ENCODE measurements at regions not wholly inside any gene's neighbourhood (a gene's known extent, or its start where the extent isn't known, plus 50 kb on each side); places are given as distances from the start of the nearest gene placed in this dataset.

- peak; percentile 3 for DNase-seq
Observed at GRCh38 chr2:103959174-103960128, 894.5 kb upstream of the POU3F3 start.

GRCh38 chr2:103960129-103960513 lies 893.8 kb upstream of the POU3F3 start:
- DNase-seq, result no peak

DNA sequence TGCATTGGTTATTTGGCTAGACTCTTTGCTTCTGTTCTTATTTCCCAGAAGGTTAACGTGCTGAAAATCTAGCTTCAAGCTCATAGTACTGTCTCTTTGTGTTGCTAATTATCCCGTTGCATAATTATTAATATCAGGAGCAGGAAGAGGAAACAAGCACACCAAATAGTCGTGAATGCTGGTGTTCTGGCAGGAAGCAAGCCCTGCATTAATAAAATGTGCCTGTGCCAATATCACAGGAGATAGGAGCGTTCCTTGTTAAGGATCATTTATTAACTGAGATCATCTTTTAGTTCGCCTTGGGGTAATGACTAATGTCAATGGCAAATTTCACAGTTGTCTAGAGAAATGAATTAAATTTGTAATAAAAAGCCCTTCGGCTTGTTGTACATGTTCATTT lies 893.0 kb upstream of the POU3F3 start:
- no peak for DNase-seq

DNA sequence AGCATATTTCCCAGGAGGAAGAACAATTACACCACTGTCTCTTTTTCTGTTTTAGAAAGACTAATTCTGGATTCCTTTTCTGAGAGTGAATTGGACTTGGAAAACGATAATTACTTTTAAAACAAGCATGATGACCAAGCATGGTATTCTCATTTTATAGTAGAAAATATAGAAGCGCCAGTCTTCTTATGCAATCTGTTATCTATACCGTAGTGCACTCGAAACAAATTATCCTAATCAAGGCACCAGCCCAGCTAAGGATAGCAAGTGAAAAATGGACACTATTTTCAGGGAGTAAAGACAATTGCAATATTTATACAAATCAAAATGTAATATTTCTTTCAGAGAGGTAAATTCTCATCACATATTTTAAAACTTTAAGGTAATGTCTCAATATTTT lies 892.1 kb upstream of the POU3F3 start:
- DNase-seq, result no peak

GRCh38 chr2:103962670-103963069 lies 891.2 kb upstream of the POU3F3 start:
- DNase-seq, result no peak

DNA sequence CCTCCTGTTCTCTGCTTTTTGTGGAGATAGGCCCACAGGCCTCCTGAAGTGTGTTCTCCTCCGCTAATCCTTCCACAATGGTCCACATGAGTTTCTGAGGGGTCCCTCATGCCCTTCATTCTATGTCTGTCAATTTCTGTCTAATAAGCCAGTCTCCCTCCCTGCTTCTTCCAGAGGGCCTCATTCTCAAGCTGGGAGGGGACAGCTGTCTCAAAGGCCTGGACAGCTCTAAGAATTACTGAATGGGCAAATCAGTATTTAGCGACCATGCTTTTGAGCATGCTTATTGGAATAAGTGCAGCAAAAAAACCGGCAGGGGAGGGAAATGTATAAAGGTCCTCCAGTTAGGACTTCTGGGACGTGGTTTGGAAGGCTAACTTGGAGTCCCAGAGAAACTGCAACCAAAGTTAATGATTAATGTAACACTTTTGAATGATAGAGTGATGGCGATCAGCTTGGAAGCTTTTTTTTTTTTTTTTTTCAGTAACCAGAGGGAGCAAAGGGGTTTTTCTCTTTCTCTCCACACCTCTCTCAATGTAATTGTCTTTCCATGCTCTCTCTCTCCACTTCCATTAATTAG lies 890.7 kb upstream of the POU3F3 start:
- no peak for DNase-seq

GRCh38 chr2:103977241-103977640 lies 876.7 kb upstream of the POU3F3 start:
- no peak for DNase-seq

- DNase-seq, result no peak
Observed at GRCh38 chr2:103977668-103978067, 876.2 kb upstream of the POU3F3 start.

DNA sequence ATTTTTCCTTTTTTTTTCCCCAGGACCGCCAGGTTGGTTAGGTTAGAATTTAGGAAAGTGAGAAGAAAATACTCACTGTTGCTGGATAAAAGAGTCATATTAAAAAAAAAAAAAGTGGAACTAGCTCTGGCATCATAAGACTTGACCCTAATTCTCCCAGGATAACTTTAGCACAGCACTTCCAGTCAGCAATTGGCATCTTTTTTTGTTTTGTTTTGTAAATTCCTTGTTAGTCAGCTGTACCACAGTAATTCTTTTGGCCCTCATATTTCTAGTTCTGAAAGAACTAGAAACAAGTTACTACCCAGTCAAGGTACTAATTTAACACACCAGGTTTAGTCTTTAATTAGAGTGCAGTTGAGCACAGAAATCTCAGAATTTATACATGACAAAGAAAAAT lies 873.5 kb upstream of the POU3F3 start:
- DNase-seq, result no peak

DNA sequence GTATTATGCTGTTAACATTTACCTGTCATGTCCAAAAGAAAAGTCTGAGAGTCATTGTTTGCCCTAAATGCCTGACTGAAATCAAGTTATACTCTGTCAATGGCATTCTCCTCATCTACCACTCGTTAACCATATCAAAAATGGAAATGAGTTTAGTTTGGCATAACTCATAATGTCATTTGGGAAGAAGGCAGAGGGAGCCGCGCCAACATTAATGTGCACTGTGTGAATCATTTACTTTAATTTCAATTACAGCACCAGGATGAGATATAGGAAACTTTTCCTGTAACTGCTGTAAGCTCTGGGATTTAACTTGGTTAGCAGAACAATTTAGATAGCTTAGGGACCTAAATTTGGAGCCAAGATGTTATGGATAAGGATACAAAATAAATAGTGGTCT lies 871.2 kb upstream of the POU3F3 start:
- DNase-seq, result no peak

GRCh38 chr2:103986001-103986400 lies 867.9 kb upstream of the POU3F3 start:
- no peak for DNase-seq

DNA sequence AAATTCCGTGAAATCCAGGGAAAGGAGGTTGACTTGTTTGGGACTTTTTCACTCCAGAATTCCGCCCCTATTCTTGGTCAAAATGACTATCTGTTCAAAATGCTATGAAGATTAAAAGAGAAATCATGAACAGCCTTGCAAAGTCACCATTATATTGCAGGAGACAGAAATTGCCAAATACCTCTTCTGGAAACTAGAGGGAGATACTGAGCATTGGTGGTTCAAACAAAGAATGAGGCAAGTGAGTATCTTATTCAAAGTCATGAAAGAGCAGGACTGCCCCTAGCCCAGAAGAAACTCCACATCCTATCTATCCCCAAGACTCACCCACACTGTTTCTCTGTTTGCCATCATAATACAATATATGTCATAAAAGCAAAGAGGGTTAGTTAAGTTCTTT lies 862.3 kb upstream of the POU3F3 start:
- DNase-seq, result no peak

DNA sequence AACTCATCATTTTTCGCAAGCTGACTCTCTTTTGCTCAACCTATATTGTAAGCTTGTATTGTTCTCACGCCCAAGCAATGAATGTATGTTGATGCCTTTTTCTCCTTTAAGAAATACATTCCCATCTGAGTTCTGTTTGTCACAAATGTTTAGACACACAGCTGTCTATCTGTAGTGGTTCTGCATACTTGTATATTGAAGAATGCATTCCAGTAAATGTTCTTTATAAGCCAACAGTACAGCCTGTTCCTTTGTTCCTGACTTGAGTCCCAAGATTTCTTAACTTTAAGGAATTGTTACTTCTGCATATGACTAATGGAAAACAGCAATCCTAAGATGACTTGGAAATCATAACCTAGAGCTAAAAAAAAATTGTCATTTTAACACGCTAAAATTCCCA lies 849.1 kb upstream of the POU3F3 start:
- no peak for DNase-seq

DNA sequence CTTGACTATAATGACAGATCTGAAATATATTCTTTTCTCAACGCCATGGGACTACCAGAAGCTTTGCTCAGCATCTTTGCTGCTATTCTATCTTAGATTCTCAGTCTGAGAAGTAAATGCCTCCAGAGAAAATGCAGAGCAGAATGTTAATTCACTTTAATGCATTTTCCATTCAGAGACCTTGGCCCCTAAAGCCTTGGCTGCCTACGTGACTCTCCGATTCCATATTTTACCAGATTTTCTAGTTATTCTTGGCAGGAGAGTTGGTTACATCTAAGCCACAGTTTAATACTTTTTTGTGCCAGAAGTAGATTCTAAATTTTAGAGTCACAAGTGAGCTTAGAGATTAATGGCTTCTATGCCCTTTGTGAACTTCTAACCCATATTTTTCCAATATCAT lies 837.1 kb upstream of the POU3F3 start:
- DNase-seq, result no peak

DNA sequence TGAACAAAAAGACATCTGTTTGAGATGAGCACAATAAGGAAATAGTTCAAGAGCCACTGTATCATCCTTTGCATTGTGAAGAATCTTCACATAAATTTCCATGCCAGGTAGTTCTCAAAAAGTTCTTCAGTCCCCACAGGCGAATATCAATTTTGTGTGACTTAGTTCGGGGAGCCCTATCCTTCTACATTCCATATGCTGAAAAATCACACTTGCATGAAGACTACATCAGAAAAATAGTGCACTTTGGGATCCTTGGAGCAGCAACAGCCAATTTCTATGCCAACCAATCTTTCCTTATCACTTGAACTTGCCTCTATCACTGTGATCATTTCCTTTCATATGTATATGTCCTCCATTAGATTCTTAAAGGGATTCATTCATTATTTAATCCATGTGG lies 830.6 kb upstream of the POU3F3 start:
- DNase-seq, result no peak

GRCh38 chr2:104023765-104024164 lies 830.1 kb upstream of the POU3F3 start:
- DNase-seq, result no peak

- no peak for DNase-seq
Observed at GRCh38 chr2:104025295-104025694, 828.6 kb upstream of the POU3F3 start.

DNA sequence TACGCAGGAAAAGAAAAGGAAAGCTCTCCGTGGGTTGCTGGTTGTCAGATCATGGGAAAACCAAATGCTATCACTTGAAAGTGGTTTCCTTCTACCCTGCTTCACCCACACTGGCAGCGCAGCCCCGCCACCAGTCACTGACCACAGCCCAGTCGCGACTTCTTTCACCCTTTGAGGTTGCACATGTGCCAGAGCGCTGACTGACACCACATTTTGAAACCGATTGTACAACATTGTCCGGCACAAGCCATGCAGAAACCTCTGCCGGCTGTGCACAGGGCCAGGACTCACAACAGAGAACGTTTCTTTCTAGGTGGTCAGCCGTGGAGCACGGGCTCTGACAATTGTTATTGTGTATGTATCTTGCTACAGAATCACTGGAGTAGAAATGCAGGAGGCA lies 827.2 kb upstream of the POU3F3 start:
- DNase-seq, result no peak

DNA sequence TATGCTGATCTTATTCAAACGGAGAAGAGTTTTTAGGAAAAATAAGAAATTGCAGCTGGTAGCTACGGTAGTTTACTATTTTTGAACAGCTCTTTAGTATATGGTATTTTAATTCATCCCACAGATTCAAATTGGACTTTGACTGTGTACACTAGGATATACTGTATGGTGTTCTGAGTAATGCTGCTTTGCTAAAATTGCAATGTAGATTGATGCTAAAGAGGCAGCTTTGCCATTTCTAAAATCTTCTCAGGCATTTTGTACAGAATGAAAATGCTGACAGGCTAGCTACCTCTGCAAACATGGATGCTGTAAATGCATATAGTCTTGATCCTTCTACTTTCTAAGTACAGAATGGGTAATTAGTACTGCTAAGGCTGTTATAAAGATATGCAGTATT lies 826.6 kb upstream of the POU3F3 start:
- no peak for DNase-seq

- no peak for DNase-seq
Observed at GRCh38 chr2:104028061-104028460, 825.9 kb upstream of the POU3F3 start.

DNA sequence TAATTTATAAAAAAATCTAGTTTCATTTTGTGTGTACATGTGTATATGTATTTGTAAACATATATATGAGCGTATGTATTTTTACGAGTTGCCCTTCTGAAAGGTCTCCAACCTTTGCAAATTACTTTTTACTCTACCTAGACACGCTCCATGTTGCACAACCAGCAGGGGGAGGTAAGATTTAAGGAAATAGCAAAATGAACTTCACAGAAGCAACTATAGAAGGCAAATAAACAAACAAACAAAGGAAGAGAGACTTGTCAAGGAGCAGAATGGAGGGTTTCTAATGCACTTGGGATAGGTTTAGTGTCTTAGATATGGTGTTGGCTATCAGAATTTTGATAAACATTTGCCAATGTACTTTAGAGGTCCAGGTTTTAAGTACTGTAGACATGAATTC lies 820.5 kb upstream of the POU3F3 start:
- no peak for DNase-seq

GRCh38 chr2:104040771-104041170 lies 813.1 kb upstream of the POU3F3 start:
- DNase-seq, result no peak

DNA sequence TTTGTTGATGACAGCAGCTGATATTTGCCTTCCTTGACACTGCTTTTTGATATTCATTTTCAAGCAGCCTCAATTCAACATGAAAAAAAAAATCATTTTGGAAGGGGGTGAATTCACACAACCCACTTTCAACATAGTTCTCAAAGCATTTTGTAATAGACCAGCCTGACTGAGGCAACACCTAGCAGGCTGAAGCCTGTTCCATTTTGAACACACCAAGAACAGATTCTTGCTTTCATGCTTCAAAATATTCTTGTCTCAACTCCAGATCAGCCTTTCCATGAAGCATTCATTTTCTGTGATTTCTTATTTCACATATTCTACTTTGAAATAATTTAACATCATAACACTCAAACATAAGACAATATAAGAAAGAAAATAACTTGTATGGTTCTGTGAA lies 812.6 kb upstream of the POU3F3 start:
- no peak for DNase-seq

DNA sequence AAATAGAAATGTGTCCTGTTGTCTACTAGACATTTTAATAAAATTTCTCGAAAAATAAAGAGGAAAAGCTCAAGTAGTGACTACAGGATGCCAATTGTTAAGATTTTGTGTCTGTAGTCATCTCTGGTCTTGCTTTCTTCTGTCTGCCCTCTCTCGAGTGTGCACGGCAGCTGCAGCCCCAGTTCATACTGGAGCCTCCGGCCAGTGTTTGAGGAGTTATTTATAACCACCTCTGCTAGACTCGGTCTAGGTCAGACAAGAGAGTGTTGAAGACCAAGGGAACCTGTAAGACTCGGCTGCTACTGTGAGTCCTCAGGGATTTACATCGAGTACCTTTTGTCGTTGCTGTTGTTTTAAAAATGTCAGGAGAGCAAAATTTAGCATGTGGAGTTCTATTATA lies 810.1 kb upstream of the POU3F3 start:
- DNase-seq, result no peak

DNA sequence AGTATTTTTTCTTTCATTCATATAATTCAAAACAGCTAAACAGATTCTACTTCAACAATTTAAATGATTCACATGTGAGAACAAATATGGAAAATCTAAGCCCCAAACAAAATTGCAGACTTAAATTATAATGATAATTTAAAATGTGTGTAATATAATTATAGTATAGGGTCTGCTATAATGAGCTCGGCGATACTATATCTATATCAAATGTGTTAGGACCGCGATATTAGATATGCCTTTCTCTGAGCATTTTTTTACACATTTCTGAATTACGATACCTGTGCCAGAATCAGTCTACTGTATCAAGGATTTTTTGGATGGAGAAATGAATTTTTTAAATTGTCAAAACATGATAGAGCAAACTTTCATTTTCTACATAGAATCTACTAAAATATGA lies 808.8 kb upstream of the POU3F3 start:
- DNase-seq, result no peak

Data from activated CD4-positive, alpha-beta T cell treated with anti-CD3 and anti-CD28 coated beads, Interleukin-2, Interleukin-6, amounts not matched to agents 100 ng/mL and 50 ng/mL, durations not matched to agents 16 hours and 8 hours (primary cell).